Mesendoderm (in vitro differentiated cells): ENCODE measurements at regions not wholly inside any gene's neighbourhood (a gene's known extent, or its start where the extent isn't known, plus 50 kb on each side); places are given as distances from the start of the nearest gene placed in this dataset.

Experiments used
- DNase-seq: peaks from one replicate; pipeline ENCODE4 v3.0.0; 2013
- H2AK5ac ChIP-seq: 2 replicates; pipeline ENCODE4 v1.6.1; 2013; ENCODE audit warnings: low read length, inconsistent platforms
- H2BK120ac ChIP-seq: 2 replicates; pipeline ENCODE4 v1.6.1; 2013; ENCODE audit warnings: low read depth, mild to moderate bottlenecking, low read length, moderate library complexity, mixed read lengths
- H2BK15ac ChIP-seq: replicated peaks from 2 replicates; pipeline ENCODE4 v1.6.1; 2013; ENCODE audit warnings: low read depth, mild to moderate bottlenecking, moderate library complexity
- H2BK5ac ChIP-seq: 2 replicates; pipeline ENCODE4 v1.6.1; 2013; ENCODE audit warnings: low read length, inconsistent platforms
- H3K18ac ChIP-seq: 2 replicates; pipeline ENCODE4 v1.6.1; 2013; ENCODE audit warnings: mild to moderate bottlenecking, low read length, mixed read lengths
- H3K23ac ChIP-seq: one replicate; pipeline ENCODE4 v1.6.1; 2013; ENCODE audit warnings: low read length
- H3K27ac ChIP-seq: 2 replicates; pipeline ENCODE4 v1.5.1; 2013; ENCODE audit warnings: low read depth, mild to moderate bottlenecking, inconsistent platforms, low read length, moderate library complexity
- H3K27me3 ChIP-seq: 2 replicates; pipeline ENCODE4 v1.6.1; 2013; ENCODE audit warnings: low read length, control low read depth, mild to moderate bottlenecking, inconsistent platforms; ENCODE audit not compliant: insufficient read depth, poor library complexity
- H3K36me3 ChIP-seq: 2 replicates; pipeline ENCODE4 v1.6.1; 2013; ENCODE audit warnings: low read length, inconsistent platforms; ENCODE audit not compliant: control insufficient read depth, insufficient read depth
- H3K4ac ChIP-seq: one replicate; pipeline ENCODE4 v1.6.1; 2013; ENCODE audit warnings: low read depth, mild to moderate bottlenecking, low read length, moderate library complexity
- H3K4me1 ChIP-seq: 2 replicates; pipeline ENCODE4 v1.6.1; 2013; ENCODE audit warnings: low read depth, low read length, inconsistent platforms; ENCODE audit not compliant: control insufficient read depth
- H3K4me2 ChIP-seq: 2 replicates; pipeline ENCODE4 v1.6.1; 2013; ENCODE audit warnings: low read length
- H3K4me3 ChIP-seq: 2 replicates; pipeline ENCODE4 v1.5.1; 2013; ENCODE audit warnings: mild to moderate bottlenecking, low read length
- H3K56ac ChIP-seq: one replicate; pipeline ENCODE4 v1.6.1; 2013; ENCODE audit warnings: low read length
- H3K79me1 ChIP-seq: 2 replicates; pipeline ENCODE4 v1.6.1; 2013; ENCODE audit warnings: low read length, inconsistent platforms
- H3K79me2 ChIP-seq: 2 replicates; pipeline ENCODE4 v1.6.1; 2013; ENCODE audit warnings: mild to moderate bottlenecking, low read length; ENCODE audit not compliant: control insufficient read depth, insufficient read depth
- H3K9ac ChIP-seq: 2 replicates; pipeline ENCODE4 v1.6.1; 2013; ENCODE audit warnings: low read length, inconsistent platforms
- H4K5ac ChIP-seq: one replicate; pipeline ENCODE4 v1.6.1; 2013; ENCODE audit warnings: low read length
- H4K8ac ChIP-seq: one replicate; pipeline ENCODE4 v1.6.1; 2013; ENCODE audit warnings: low read depth, mild to moderate bottlenecking, control low read depth, low read length, moderate library complexity
- WGBS: extraction: QIAGEN DNeasy Blood & Tissue Kit; methylation state at CpG from one replicate; pipeline ENCODE4 v1.1.7; 2013; ENCODE audit warnings: low lambda C conversion rate, missing lambda C conversion rate; ENCODE audit not compliant: insufficient coverage; ENCODE audit errors: extremely low coverage; 5-methylcytosine and 5-hydroxymethylcytosine counted together

- Histone ChIP-seq H2BK15ac (no peak overlapping the region), H4K8ac (no peak overlapping the region), H3K23ac (no peak overlapping the region), H3K79me2 (no peaks in the 10 kb centered on the region), H3K36me3 (no peaks in the 10 kb centered on the region), H3K18ac (no peak overlapping the region), H3K4me3 (no peak overlapping the region), H2AK5ac (no peak overlapping the region), H4K5ac (no peak overlapping the region), H3K56ac (no peak overlapping the region), H3K27me3 (no peaks in the 10 kb centered on the region), H3K4me1 (peaks cover 3% of the 10 kb centered on the region), H2BK5ac (no peak overlapping the region), H3K4me2 (no peak overlapping the region), H3K79me1 (no peaks in the 10 kb centered on the region), H3K9ac (no peak overlapping the region), H2BK120ac (no peak overlapping the region), H3K27ac (no peak overlapping the region), H3K4ac (no peak overlapping the region)
- WGBS: no CpG with 5 or more reads among the region's 4 CpGs
- peak; percentile 23 for DNase-seq
These were observed 82.4 kb upstream of the RNF32 start for GRCh38 chr7:156558198-156558597.

- no CpG with 5 or more reads among the region's 2 CpGs for WGBS
- H3K27me3 ChIP-seq: no peaks in the 10 kb centered on the region
- no peak overlapping the region for H2BK120ac ChIP-seq
- H3K56ac ChIP-seq: no peak overlapping the region
- H4K8ac ChIP-seq: no peak overlapping the region
- no peak overlapping the region for H3K23ac ChIP-seq
- no peak overlapping the region for H3K27ac ChIP-seq
- H2BK5ac ChIP-seq: no peak overlapping the region
- no peak for DNase-seq
- no peak overlapping the region for H3K18ac ChIP-seq
- no peaks in the 10 kb centered on the region for H3K36me3 ChIP-seq
- H2BK15ac ChIP-seq: no peak overlapping the region
- no peak overlapping the region for H3K9ac ChIP-seq
- H4K5ac ChIP-seq: no peak overlapping the region
- no peak overlapping the region for H3K4me2 ChIP-seq
- no peak overlapping the region for H3K4me3 ChIP-seq
- no peak overlapping the region for H3K4ac ChIP-seq
- H2AK5ac ChIP-seq: no peak overlapping the region
- no peaks in the 10 kb centered on the region for H3K79me1 ChIP-seq
- peaks cover 3% of the 10 kb centered on the region for H3K4me1 ChIP-seq
- no peaks in the 10 kb centered on the region for H3K79me2 ChIP-seq
These were observed 84.5 kb upstream of the RNF32 start for GRCh38 chr7:156556083-156556482.

GRCh38 chr7:156554488-156554887 lies 86.1 kb upstream of the RNF32 start:
- no peak overlapping the region for H4K5ac ChIP-seq
- H3K4me1 ChIP-seq: no peaks in the 10 kb centered on the region
- H2AK5ac ChIP-seq: no peak overlapping the region
- no peak overlapping the region for H4K8ac ChIP-seq
- H3K79me2 ChIP-seq: no peaks in the 10 kb centered on the region
- no peak overlapping the region for H3K9ac ChIP-seq
- no peaks in the 10 kb centered on the region for H3K79me1 ChIP-seq
- no peak overlapping the region for H3K23ac ChIP-seq
- H3K27ac ChIP-seq: no peak overlapping the region
- no peak for DNase-seq
- no peak overlapping the region for H2BK5ac ChIP-seq
- WGBS: no CpG with 5 or more reads among the region's 8 CpGs
- no peak overlapping the region for H2BK15ac ChIP-seq
- no peaks in the 10 kb centered on the region for H3K27me3 ChIP-seq
- H3K18ac ChIP-seq: no peak overlapping the region
- H2BK120ac ChIP-seq: no peak overlapping the region
- no peak overlapping the region for H3K4me3 ChIP-seq
- no peak overlapping the region for H3K4ac ChIP-seq
- no peak overlapping the region for H3K4me2 ChIP-seq
- no peaks in the 10 kb centered on the region for H3K36me3 ChIP-seq
- no peak overlapping the region for H3K56ac ChIP-seq

GRCh38 chr7:156549636-156550035 lies 90.9 kb upstream of the RNF32 start:
- Histone ChIP-seq H3K79me1 (no peaks in the 10 kb centered on the region), H3K4me3 (no peak overlapping the region), H3K4me2 (no peak overlapping the region), H3K4me1 (no peaks in the 10 kb centered on the region), H3K27ac (no peak overlapping the region), H4K8ac (no peak overlapping the region), H3K27me3 (no peaks in the 10 kb centered on the region), H2BK5ac (no peak overlapping the region), H3K9ac (no peak overlapping the region), H2BK15ac (no peak overlapping the region), H4K5ac (no peak overlapping the region), H3K18ac (no peak overlapping the region), H3K4ac (no peak overlapping the region), H2BK120ac (no peak overlapping the region), H3K79me2 (no peaks in the 10 kb centered on the region), H3K36me3 (no peaks in the 10 kb centered on the region), H3K56ac (no peak overlapping the region), H3K23ac (no peak overlapping the region), H2AK5ac (no peak overlapping the region)
- WGBS: no CpG with 5 or more reads among the region's 9 CpGs
- DNase-seq: no peak

- no peak overlapping the region for H2AK5ac ChIP-seq
These were observed 92.6 kb upstream of the RNF32 start for GRCh38 chr7:156547884-156548561.

DNA sequence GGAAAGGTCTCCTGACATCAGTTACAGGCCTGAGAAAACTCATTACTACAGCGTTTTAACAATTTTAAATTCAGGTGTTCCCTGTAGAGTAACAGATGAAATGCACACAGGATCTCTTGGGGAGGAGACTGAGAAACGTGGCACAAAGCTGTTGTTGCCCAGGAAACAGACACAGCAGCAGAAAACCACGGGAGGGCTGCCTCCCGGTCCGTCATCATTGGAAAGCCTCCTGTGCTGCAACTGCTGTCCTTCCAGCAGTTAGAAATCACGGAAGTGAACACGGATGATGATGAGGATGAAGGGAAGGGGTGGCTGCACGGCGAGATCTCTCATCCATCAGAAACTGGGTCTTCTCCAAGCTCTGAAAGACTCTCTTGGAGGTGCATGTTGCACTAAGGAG lies 94.6 kb upstream of the RNF32 start:
- H3K79me2 ChIP-seq: no peaks in the 10 kb centered on the region
- no peak overlapping the region for H3K4ac ChIP-seq
- H2BK5ac ChIP-seq: no peak overlapping the region
- H2BK15ac ChIP-seq: no peak overlapping the region
- H2AK5ac ChIP-seq: no peak overlapping the region
- H3K18ac ChIP-seq: no peak overlapping the region
- no peaks in the 10 kb centered on the region for H3K36me3 ChIP-seq
- WGBS: no CpG with 5 or more reads among the region's 9 CpGs
- no peak overlapping the region for H3K27ac ChIP-seq
- no peaks in the 10 kb centered on the region for H3K27me3 ChIP-seq
- no peaks in the 10 kb centered on the region for H3K4me1 ChIP-seq
- H3K4me2 ChIP-seq: no peak overlapping the region
- no peak overlapping the region for H4K8ac ChIP-seq
- H3K23ac ChIP-seq: no peak overlapping the region
- no peak for DNase-seq
- no peak overlapping the region for H3K56ac ChIP-seq
- no peak overlapping the region for H3K4me3 ChIP-seq
- H3K79me1 ChIP-seq: no peaks in the 10 kb centered on the region
- H2BK120ac ChIP-seq: no peak overlapping the region
- no peak overlapping the region for H3K9ac ChIP-seq
- H4K5ac ChIP-seq: no peak overlapping the region

More at GRCh38 chr7:156547884-156548561, 92.6 kb upstream of the RNF32 start:
- Histone ChIP-seq H3K4me1 (no peaks in the 10 kb centered on the region), H2BK120ac (no peak overlapping the region), H4K8ac (no peak overlapping the region), H3K4me2 (no peak overlapping the region), H3K18ac (no peak overlapping the region), H2BK5ac (no peak overlapping the region), H3K79me1 (no peaks in the 10 kb centered on the region), H3K4ac (no peak overlapping the region), H3K4me3 (no peak overlapping the region), H3K9ac (no peak overlapping the region), H2BK15ac (no peak overlapping the region), H3K23ac (no peak overlapping the region), H4K5ac (no peak overlapping the region), H3K27me3 (no peaks in the 10 kb centered on the region), H3K27ac (no peak overlapping the region), H3K36me3 (no peaks in the 10 kb centered on the region), H3K56ac (no peak overlapping the region), H3K79me2 (no peaks in the 10 kb centered on the region)
- no CpG with 5 or more reads among the region's 20 CpGs for WGBS
- no peak for DNase-seq
